Mesenchymal stem cell (in vitro differentiated cells and primary cell): ENCODE measurements at regions not wholly inside any gene's neighbourhood (a gene's known extent, or its start where the extent isn't known, plus 50 kb on each side); places are given as distances from the start of the nearest gene placed in this dataset.

ENCODE experiments used
- DNase-seq: peaks from one replicate; pipeline ENCODE4 v3.0.0-alpha.2; 2013
- H2AFZ ChIP-seq: one replicate; pipeline ENCODE4 v1.6.1; 2013; ENCODE audit warnings: low read depth, mild to moderate bottlenecking, control low read depth, inconsistent platforms, low read length, moderate library complexity
- H2AK5ac ChIP-seq: 2 replicates; pipeline ENCODE4 v1.6.1; 2013; ENCODE audit warnings: low read length, moderate library complexity, mild to moderate bottlenecking, inconsistent platforms; ENCODE audit not compliant: severe bottlenecking
- H2BK120ac ChIP-seq: one replicate; pipeline ENCODE4 v1.6.1; 2013; ENCODE audit warnings: low read depth, mild to moderate bottlenecking, inconsistent platforms, low read length, moderate library complexity
- H2BK12ac ChIP-seq, 2 experiments: one replicate each; pipeline ENCODE4 v1.6.1; 2013; ENCODE audit warnings: inconsistent platforms in 2 of 2, low read length in 2 of 2, mild to moderate bottlenecking in 2 of 2, moderate library complexity in 2 of 2, control low read depth in 1 of 2
- H2BK15ac ChIP-seq: one replicate; pipeline ENCODE4 v1.6.1; 2013; ENCODE audit warnings: mild to moderate bottlenecking, low read depth, inconsistent platforms; ENCODE audit not compliant: poor library complexity, severe bottlenecking
- H2BK5ac ChIP-seq: 2 replicates; pipeline ENCODE4 v1.6.1; 2013; ENCODE audit warnings: low read depth, mild to moderate bottlenecking, low read length, control low read depth, inconsistent platforms; ENCODE audit not compliant: poor library complexity, severe bottlenecking
- H3K14ac ChIP-seq, 2 experiments: one replicate each; pipeline ENCODE4 v1.6.1; 2013; ENCODE audit warnings: inconsistent platforms in 2 of 2, low read length in 2 of 2, control low read depth in 1 of 2, mild to moderate bottlenecking in 1 of 2, moderate library complexity in 1 of 2
- H3K18ac ChIP-seq, 2 experiments: one replicate each; pipeline ENCODE4 v1.6.1; 2013; ENCODE audit warnings: inconsistent platforms in 2 of 2, low read length in 2 of 2, control low read depth in 1 of 2, low read depth in 1 of 2, mild to moderate bottlenecking in 1 of 2
- H3K23ac ChIP-seq, 2 experiments: one replicate each; pipeline ENCODE4 v1.6.1; 2013; ENCODE audit warnings: inconsistent platforms in 2 of 2, low read length in 2 of 2, mild to moderate bottlenecking in 2 of 2, moderate library complexity in 2 of 2, control low read depth in 1 of 2
- H3K27ac ChIP-seq: 2 replicates; pipeline ENCODE4 v1.5.1; 2013; ENCODE audit warnings: mild to moderate bottlenecking, moderate library complexity, low read length, control low read depth, inconsistent platforms; ENCODE audit not compliant: poor library complexity, severe bottlenecking
- H3K27me3 ChIP-seq, 2 experiments: 2 replicates each; pipeline versions ENCODE4 v1.6.1 to v1.7.0; 2013; ENCODE audit warnings: low read length in 2 of 2, mild to moderate bottlenecking in 2 of 2, moderate library complexity in 2 of 2, control low read depth in 1 of 2, inconsistent platforms in 1 of 2; ENCODE audit not compliant: control insufficient read depth in 1 of 2, insufficient read depth in 1 of 2
- H3K36me3 ChIP-seq, 2 experiments: 2 replicates each; pipeline versions ENCODE4 v1.6.1 to v1.7.0; 2013; ENCODE audit warnings: low read length in 2 of 2, control low read depth in 1 of 2, inconsistent platforms in 1 of 2, low read depth in 1 of 2, mild to moderate bottlenecking in 1 of 2; ENCODE audit not compliant: insufficient read depth in 2 of 2, control insufficient read depth in 1 of 2
- H3K4ac ChIP-seq, 2 experiments: one replicate each; pipeline ENCODE4 v1.6.1; 2013; ENCODE audit warnings: inconsistent platforms in 2 of 2, low read length in 2 of 2, mild to moderate bottlenecking in 2 of 2, moderate library complexity in 2 of 2, control low read depth in 1 of 2, low read depth in 1 of 2
- H3K4me1 ChIP-seq: 2 replicates; pipeline ENCODE4 v1.6.1; 2013; ENCODE audit warnings: low read depth, low read length, control low read depth; ENCODE audit not compliant: control insufficient read depth, insufficient read depth
- H3K4me2 ChIP-seq: 2 replicates; pipeline ENCODE4 v1.6.1; 2013; ENCODE audit warnings: low read length, mild to moderate bottlenecking, inconsistent platforms; ENCODE audit not compliant: poor library complexity, severe bottlenecking
- H3K4me3 ChIP-seq, 2 experiments: 2 replicates each; pipeline versions ENCODE4 v1.5.1 to v1.7.0; 2013; ENCODE audit warnings: low read length in 2 of 2, mild to moderate bottlenecking in 2 of 2, control low read depth in 1 of 2, low read depth in 1 of 2; ENCODE audit not compliant: insufficient read depth in 1 of 2
- H3K79me1 ChIP-seq: replicated peaks from 2 replicates; pipeline ENCODE4 v1.6.1; 2013; ENCODE audit warnings: mild to moderate bottlenecking, control low read depth, low read length, inconsistent platforms; ENCODE audit not compliant: poor library complexity, severe bottlenecking
- H3K9ac ChIP-seq: 2 replicates; pipeline ENCODE4 v1.7.0; 2013; ENCODE audit warnings: mild to moderate bottlenecking, low read length, moderate library complexity
- H3K9me3 ChIP-seq: 2 replicates; pipeline ENCODE4 v1.7.0; 2013; ENCODE audit warnings: mild to moderate bottlenecking, low read length; ENCODE audit not compliant: control insufficient read depth
- H4K8ac ChIP-seq: one replicate; pipeline ENCODE4 v1.6.1; 2013; ENCODE audit warnings: inconsistent platforms, mild to moderate bottlenecking, low read length, moderate library complexity
- H4K91ac ChIP-seq: one replicate; pipeline ENCODE4 v1.6.1; 2013; ENCODE audit warnings: mild to moderate bottlenecking, low read length, inconsistent platforms
- WGBS: methylation state at CpG from one replicate; pipeline ENCODE4 v1.1.7; 2013; ENCODE audit warnings: mixed read lengths; 5-methylcytosine and 5-hydroxymethylcytosine counted together

DNA sequence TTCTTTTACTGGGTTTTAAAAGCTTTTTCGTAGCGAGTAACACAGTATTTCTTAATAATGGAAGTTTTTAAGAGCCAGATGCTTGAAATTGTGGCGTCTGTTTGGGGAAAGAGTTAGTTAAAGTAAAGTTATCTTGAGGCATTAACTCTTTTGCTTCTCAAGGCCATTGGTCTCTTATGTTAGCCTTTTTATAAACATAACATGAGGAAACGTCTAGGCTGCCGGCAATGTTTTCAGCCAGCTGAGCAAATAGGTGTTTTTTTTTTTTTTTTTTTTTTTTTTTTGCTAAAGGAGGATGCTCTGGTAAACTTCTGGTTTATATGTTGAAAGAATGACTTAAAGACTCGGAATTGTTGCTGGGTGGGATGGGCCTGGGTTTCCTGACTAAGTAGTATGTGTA is 51.1 kb upstream of the RBMX start:
- Histone ChIP-seq H2BK15ac (no peak overlapping the region), H3K36me3 (no peaks in the 10 kb centered on the region), H2BK120ac (no peak overlapping the region), H3K9ac (no peak overlapping the region), H3K14ac (no peak overlapping the region), H3K27me3 (no peaks in the 10 kb centered on the region), H3K9me3 (no peaks in the 10 kb centered on the region), H3K23ac (no peak overlapping the region), H4K8ac (no peak overlapping the region), H3K18ac (no peak overlapping the region), H3K79me1 (no peaks in the 10 kb centered on the region), H4K91ac (no peak overlapping the region), H3K27ac (no peak overlapping the region), H2BK12ac (no peak overlapping the region), H3K4ac (no peak overlapping the region), H3K4me1 (no peaks in the 10 kb centered on the region), H2BK5ac (no peak overlapping the region), H2AFZ (no peak overlapping the region), H2AK5ac (no peak overlapping the region), H3K4me2 (no peak overlapping the region), H3K4me3 (no peak overlapping the region)
- WGBS: 70% methylated on average over 4 of the region's 6 CpGs
- peak; percentile 16 for DNase-seq
